Activated CD8-positive, alpha-beta T cell treated with anti-CD3 and anti-CD28 coated beads for 36 hours (primary cell): ENCODE measurements at regions not wholly inside any gene's neighbourhood (a gene's known extent, or its start where the extent isn't known, plus 50 kb on each side); places are given as distances from the start of the nearest gene placed in this dataset.
"Not testable (repeated sequence)": the region's sequence is repeated elsewhere in the genome, so short reads cannot be mapped to it uniquely, and the experiment has no call there.

Experiments
- ATAC-seq: fragments of 200-7000 bp; cut with Tn5 transposase; one replicate; pipeline ENCODE4 v1.10.0; 2021; ENCODE audit warnings: mild to moderate bottlenecking, moderate library complexity
- CTCF ChIA-PET: fragments of 350-600 bp; sonication (Branson Sonifier 250); formaldehyde crosslinking; loops from one replicate; lab custom pipeline; 2021; ENCODE audit warnings: antibody characterized with exemption; lab: Charles Lee
- POLR2A ChIA-PET: fragments of 350-600 bp; sonication (Branson Sonifier 250); formaldehyde crosslinking; loops from one replicate; lab custom pipeline; 2021; ENCODE audit warnings: antibody characterized with exemption; lab: Charles Lee
- DNase-seq: peaks from one replicate; pipeline ENCODE4 v3.0.0-alpha.2; 2020
- H3K27ac Mint-ChIP-seq: one replicate; pipeline ENCODE4 v1.8.0; 2021; ENCODE audit warnings: mild to moderate bottlenecking, mixed read lengths
- H3K27me3 Mint-ChIP-seq: one replicate; pipeline ENCODE4 v1.8.0; 2021; ENCODE audit warnings: mixed read lengths
- H3K36me3 Mint-ChIP-seq: one replicate; pipeline ENCODE4 v1.8.0; 2021; ENCODE audit warnings: low read depth, mixed read lengths
- H3K4me1 Mint-ChIP-seq: one replicate; pipeline ENCODE4 v1.8.0; 2021; ENCODE audit warnings: low read depth, mixed read lengths
- H3K4me3 Mint-ChIP-seq: one replicate; pipeline ENCODE4 v1.8.0; 2021; ENCODE audit warnings: mild to moderate bottlenecking, moderate library complexity, mixed read lengths
- H3K9me3 Mint-ChIP-seq: one replicate; pipeline ENCODE4 v1.8.0; 2021; ENCODE audit warnings: mixed read lengths
- intact Hi-C: fragments of 100-400 bp; cut with micrococcal nuclease; formaldehyde crosslinking; loops from one replicate; pipeline ENCODE4 v1.10.0; 2022
- TF ChIP-seq, protein P1 (sequence below): fragments of 200-600 bp; IDR thresholded peaks from one replicate; pipeline ENCODE4 v1.8.0; 2022; ENCODE audit warnings: antibody characterized with exemption, mild to moderate bottlenecking

DNA sequence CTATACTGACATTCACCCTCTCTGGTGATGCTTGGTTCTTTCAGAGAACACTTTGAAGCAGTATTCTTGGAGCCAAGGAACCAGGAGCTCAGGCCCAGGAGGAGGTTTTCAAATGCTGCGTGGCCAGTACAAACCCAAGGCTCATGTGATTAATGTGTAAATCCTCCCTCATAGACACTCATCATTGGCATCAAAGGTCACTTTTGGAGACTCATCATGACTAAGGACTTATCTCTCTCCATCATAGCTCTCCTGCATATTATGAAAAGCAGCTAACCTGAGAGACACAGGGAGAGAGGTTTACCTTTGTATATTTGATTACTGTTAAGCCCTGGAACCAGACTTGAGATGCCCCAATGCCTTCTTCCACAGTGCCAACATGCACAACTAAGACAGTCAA lies 115.3 kb upstream of the SRD5A2 start:
- peaks cover 62% of the 10 kb centered on the region for H3K9me3 Mint-ChIP-seq
- H3K4me3 Mint-ChIP-seq: no peak overlapping the region
- ChIA-PET POLR2A (interaction anchor here (1.4 kb wide), 1 partner anchor 8 kb away, joined by 7 read pairs; no protein-coding TSS in a partner anchor), CTCF (interaction anchor here (1.8 kb wide), 1 partner anchor 8 kb away, joined by 5 read pairs; no protein-coding TSS in a partner anchor)
- no peaks in the 10 kb centered on the region for H3K4me1 Mint-ChIP-seq
- peaks cover 18% of the 10 kb centered on the region for H3K36me3 Mint-ChIP-seq
- TF ChIP-seq, protein P1, sequence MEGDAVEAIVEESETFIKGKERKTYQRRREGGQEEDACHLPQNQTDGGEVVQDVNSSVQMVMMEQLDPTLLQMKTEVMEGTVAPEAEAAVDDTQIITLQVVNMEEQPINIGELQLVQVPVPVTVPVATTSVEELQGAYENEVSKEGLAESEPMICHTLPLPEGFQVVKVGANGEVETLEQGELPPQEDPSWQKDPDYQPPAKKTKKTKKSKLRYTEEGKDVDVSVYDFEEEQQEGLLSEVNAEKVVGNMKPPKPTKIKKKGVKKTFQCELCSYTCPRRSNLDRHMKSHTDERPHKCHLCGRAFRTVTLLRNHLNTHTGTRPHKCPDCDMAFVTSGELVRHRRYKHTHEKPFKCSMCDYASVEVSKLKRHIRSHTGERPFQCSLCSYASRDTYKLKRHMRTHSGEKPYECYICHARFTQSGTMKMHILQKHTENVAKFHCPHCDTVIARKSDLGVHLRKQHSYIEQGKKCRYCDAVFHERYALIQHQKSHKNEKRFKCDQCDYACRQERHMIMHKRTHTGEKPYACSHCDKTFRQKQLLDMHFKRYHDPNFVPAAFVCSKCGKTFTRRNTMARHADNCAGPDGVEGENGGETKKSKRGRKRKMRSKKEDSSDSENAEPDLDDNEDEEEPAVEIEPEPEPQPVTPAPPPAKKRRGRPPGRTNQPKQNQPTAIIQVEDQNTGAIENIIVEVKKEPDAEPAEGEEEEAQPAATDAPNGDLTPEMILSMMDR: no peak
- no peak overlapping the region for H3K27ac Mint-ChIP-seq
- DNase-seq (no peak), ATAC-seq (no peak)
- intact Hi-C loops: no loop called here
- H3K27me3 Mint-ChIP-seq: no peaks in the 10 kb centered on the region

DNA sequence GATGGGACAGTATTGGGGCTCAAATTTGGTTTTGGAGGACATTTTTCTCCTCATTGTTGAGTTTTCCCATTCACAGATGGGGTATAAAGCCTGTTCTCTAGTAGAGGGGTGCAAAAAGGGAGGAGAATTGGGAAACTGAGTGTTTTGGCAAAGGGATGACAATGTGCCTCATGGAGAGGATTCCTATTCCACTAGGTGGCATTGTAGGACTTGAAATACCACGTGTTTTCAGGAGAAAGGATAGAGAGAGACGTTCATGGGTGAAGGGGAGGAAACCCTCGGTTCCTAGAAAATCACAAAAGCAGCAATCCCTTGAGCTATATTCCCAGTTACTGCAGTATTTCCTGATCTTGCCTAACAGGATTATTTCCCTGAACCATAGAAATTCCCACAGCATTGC lies 113.7 kb upstream of the SRD5A2 start:
- Mint-ChIP-seq H3K4me3 (no peak overlapping the region), H3K27ac (no peak overlapping the region), H3K36me3 (peaks cover 16% of the 10 kb centered on the region), H3K9me3 (peaks cover 57% of the 10 kb centered on the region), H3K27me3 (no peaks in the 10 kb centered on the region), H3K4me1 (no peaks in the 10 kb centered on the region)
- TF ChIP-seq, protein P1: no peak
- intact Hi-C loops: no loop called here
- DNase-seq: no peak
- CTCF ChIA-PET: interaction anchor here (1.1 kb wide), 1 partner anchor 19 kb away, joined by 3 read pairs; no protein-coding TSS in a partner anchor
- ATAC-seq: no peak
- POLR2A ChIA-PET: no interaction called here

DNA sequence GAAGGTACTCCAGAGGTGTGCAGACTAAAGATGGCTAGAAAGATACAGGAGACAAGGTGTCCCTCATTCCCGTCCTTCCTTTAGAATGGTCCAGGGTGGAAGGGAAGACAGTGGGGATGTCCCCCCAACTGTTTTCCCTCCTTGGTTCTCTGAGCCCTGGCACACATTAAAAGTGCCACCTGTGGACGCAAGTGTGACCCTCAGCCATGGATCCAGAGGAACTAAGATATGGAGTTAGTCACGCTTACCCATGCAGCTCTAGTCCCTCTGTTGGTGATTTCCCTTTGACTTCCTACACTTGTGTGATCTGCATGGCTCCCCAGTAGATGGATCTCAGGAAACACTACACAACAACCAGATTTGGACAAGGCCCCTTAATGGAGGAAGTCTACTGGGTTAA lies 113.1 kb upstream of the SRD5A2 start:
- intact Hi-C loops: no loop called here
- Mint-ChIP-seq H3K27me3 (no peaks in the 10 kb centered on the region), H3K9me3 (peaks cover 56% of the 10 kb centered on the region), H3K4me1 (no peaks in the 10 kb centered on the region), H3K36me3 (peaks cover 16% of the 10 kb centered on the region), H3K4me3 (no peak overlapping the region), H3K27ac (no peak overlapping the region)
- POLR2A ChIA-PET: no interaction called here
- TF ChIP-seq, protein P1: no peak
- ATAC-seq (no peak), DNase-seq (no peak)
- CTCF ChIA-PET: interaction anchor here (1.1 kb wide), 1 partner anchor 19 kb away, joined by 3 read pairs; no protein-coding TSS in a partner anchor

DNA sequence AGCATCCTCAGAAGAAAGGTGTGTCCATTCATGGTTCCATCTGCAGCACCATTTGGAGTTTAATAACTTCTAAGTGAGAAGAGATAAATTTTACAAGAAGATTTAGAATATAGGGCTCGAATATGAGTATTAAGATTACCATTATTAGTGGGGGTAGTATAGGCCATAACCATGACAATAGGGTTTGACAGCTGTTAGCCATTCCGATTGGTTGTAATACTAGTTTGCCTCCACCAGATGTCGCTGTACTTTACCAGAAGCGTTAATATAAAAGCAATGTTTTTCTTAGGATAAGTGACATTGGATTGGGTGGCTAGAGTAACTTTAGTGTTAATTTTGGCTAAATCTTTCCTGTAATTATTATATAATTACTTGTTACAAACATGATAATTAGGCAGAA lies 107.5 kb upstream of the SRD5A2 start:
- TF ChIP-seq, protein P1: peak; percentile 79
- POLR2A ChIA-PET: no interaction called here
- Mint-ChIP-seq H3K4me1 (no peaks in the 10 kb centered on the region), H3K4me3 (no peak overlapping the region), H3K36me3 (peaks cover 8% of the 10 kb centered on the region), H3K27me3 (peaks cover 2% of the 10 kb centered on the region), H3K27ac (no peak overlapping the region), H3K9me3 (peaks cover 29% of the 10 kb centered on the region)
- peak; percentile 23 for DNase-seq
- CTCF ChIA-PET: interaction anchor here (1.0 to 1.7 kb wide), 6 partner anchors 8 to 568 kb away, joined by 3 to 5 read pairs (median 3); no protein-coding TSS in a partner anchor
- intact Hi-C loops: no loop called here
- no peak for ATAC-seq

DNA sequence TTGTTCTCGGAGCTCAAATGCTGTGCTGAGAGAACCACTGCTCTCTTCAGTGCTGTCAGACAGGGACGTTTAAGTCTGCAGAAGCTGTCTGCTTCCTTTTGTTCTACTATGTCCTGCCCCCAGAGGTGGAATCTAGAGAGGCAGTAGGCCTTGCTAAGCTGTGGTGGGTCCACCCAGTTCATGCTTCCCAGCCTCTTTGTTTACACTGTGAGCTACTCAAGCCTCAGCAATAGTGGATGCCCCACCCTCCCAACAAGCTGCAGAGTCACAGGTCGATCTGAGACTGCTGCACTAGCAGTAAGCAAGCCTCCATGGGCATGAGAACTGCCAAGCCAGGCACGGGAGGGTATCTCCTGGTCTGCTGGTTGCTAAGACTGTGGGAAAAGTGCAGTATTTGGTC lies 102.8 kb upstream of the SRD5A2 start:
- H3K4me1 Mint-ChIP-seq, ATAC-seq, H3K27ac Mint-ChIP-seq, H3K27me3 Mint-ChIP-seq, DNase-seq, POLR2A ChIA-PET, H3K36me3 Mint-ChIP-seq, H3K4me3 Mint-ChIP-seq, intact Hi-C loops: not testable (repeated sequence)
- CTCF ChIA-PET: interaction anchor here (0.7 kb wide), 1 partner anchor 28 kb away, joined by 3 read pairs; no protein-coding TSS in a partner anchor
- peaks cover 29% of the 10 kb centered on the region for H3K9me3 Mint-ChIP-seq
